Ovary (tissue), 7 donors: ENCODE measurements at regions not wholly inside any gene's neighbourhood (a gene's known extent, or its start where the extent isn't known, plus 50 kb on each side); places are given as distances from the start of the nearest gene placed in this dataset.

Source experiments
- DNase-seq, 5 donors: peaks; one replicate each; pipeline ENCODE4 v3.0.0-alpha.2; 2019 to 2020
- H3K27ac ChIP-seq, 2 donors: fragments of 200-600 bp; one replicate each; pipeline versions ENCODE4 v1.5.1 to v1.8.0; 2019 to 2022
- H3K27me3 ChIP-seq: fragments of 200-600 bp; one replicate; pipeline ENCODE4 v1.8.0; 2022
- H3K36me3 ChIP-seq: fragments of 200-600 bp; sonication (generic); one replicate; pipeline ENCODE4 v1.5.1; 2019
- H3K4me1 ChIP-seq: one replicate; pipeline ENCODE4 v1.8.1; 2013; ENCODE audit warnings: mild to moderate bottlenecking, moderate library complexity; ENCODE audit not compliant: insufficient read depth
- H3K4me3 ChIP-seq: fragments of 200-600 bp; sonication (generic); one replicate; pipeline ENCODE4 v1.5.1; 2017
- H3K9me3 ChIP-seq, 2 donors: fragments of 200-600 bp in 1 of 2; sonication (generic) in 1 of 2; one replicate each; pipeline versions ENCODE4 v1.5.1 to v1.8.1; 2013 to 2019; ENCODE audit warnings: mild to moderate bottlenecking in 1 of 2, moderate library complexity in 1 of 2
- EP300 ChIP-seq: sonication (generic); formaldehyde crosslinking; IDR thresholded peaks from one replicate; pipeline ENCODE4 v1.6.1; 2017; ENCODE audit warnings: antibody characterized with exemption
- POLR2A ChIP-seq: fragments of 450-650 bp; IDR thresholded peaks from one replicate; pipeline ENCODE4 v1.6.1; 2017; ENCODE audit warnings: antibody characterized with exemption, mild to moderate bottlenecking, moderate library complexity
- WGBS, 3 donors: extraction: QIAGEN DNeasy Blood & Tissue Kit in 1 of 3; methylation state at CpG; one replicate each; pipeline versions ENCODE4 v1.1.5 to v1.1.7; 2013 to 2017; 5-methylcytosine and 5-hydroxymethylcytosine counted together
- intact Hi-C, 4 donors: fragments of 100-400 bp; cut with DNase I; formaldehyde crosslinking; loops; one replicate each; pipeline versions ENCODE4 v1.11.0 to v1.15.1; 2022 to 2023
- TF ChIP-seq, protein P1 (sequence below), 3 donors: fragments of 450-650 bp in 2 of 3; fragments of 200-600 bp in 1 of 3; IDR thresholded peaks; one replicate each; pipeline versions ENCODE4 v1.5.1 to v1.8.0; 2016 to 2022; ENCODE audit warnings: antibody characterized with exemption in 3 of 3, mild to moderate bottlenecking in 1 of 3
- donor health status: DM: no; HTN: no; CAD: no; lungs with moderate emphysema.
- donor health status: DM: no; HTN: no; CAD: no.
- donor health status: Bipolar disorder and iron deficiency.
- donor health status: DM: no; HTN: no; CAD: no.
- donor health status: DM: yes; HTN: yes; CAD: no.

DNA sequence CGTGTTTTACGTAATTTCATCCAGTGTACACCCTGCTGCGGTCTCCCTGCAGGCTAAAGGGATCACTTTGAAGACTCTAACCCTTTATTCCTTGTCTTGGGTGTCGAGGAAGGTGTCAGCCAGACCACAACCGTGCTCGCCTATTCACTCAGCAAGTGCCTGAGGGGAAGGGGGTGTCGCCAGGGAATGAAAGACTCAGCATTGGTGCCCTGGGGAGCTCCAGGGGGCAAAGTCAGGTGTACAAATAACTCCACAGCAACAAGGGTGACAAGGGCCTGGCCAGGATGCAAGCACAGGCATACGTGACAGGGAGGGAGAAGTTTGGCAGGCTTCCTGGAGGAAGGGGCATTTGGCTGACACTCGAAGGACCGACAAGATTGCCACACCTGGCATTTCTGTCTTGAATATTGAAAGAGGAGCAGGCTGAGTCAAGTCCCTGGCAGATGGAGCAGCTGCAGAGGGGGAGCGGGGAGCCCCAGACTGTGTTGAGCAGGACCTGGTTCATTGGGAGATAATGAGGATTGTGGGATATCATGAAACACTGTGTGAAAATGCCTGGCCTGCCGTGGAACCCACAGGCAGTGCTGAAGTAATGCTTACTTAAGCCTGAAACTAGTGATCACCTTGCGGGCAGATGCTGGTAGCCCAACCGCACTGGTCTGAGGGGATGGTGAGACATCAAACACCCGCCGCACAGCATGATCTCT, 93.9 kb downstream of the RHOB start:
- DNase-seq, result no peak
- Histone ChIP-seq H3K36me3 (no peaks in the 10 kb centered on the region), H3K4me3 (no peak overlapping the region), H3K9me3 (no peaks in the 10 kb centered on the region), H3K27ac (no peak overlapping the region), H3K4me1 (no peaks in the 10 kb centered on the region), H3K27me3 (no peaks in the 10 kb centered on the region)
- 91 to 95% (median 94%) methylated on average over 16 of the region's 16 CpGs for WGBS, 3 donors
- intact Hi-C loops, result no loop called here
- TF ChIP-seq EP300 (no peak), POLR2A (no peak)
- TF ChIP-seq, protein P1, sequence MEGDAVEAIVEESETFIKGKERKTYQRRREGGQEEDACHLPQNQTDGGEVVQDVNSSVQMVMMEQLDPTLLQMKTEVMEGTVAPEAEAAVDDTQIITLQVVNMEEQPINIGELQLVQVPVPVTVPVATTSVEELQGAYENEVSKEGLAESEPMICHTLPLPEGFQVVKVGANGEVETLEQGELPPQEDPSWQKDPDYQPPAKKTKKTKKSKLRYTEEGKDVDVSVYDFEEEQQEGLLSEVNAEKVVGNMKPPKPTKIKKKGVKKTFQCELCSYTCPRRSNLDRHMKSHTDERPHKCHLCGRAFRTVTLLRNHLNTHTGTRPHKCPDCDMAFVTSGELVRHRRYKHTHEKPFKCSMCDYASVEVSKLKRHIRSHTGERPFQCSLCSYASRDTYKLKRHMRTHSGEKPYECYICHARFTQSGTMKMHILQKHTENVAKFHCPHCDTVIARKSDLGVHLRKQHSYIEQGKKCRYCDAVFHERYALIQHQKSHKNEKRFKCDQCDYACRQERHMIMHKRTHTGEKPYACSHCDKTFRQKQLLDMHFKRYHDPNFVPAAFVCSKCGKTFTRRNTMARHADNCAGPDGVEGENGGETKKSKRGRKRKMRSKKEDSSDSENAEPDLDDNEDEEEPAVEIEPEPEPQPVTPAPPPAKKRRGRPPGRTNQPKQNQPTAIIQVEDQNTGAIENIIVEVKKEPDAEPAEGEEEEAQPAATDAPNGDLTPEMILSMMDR (IDR thresholded peaks at IDR 0.05), result no peak

DNA sequence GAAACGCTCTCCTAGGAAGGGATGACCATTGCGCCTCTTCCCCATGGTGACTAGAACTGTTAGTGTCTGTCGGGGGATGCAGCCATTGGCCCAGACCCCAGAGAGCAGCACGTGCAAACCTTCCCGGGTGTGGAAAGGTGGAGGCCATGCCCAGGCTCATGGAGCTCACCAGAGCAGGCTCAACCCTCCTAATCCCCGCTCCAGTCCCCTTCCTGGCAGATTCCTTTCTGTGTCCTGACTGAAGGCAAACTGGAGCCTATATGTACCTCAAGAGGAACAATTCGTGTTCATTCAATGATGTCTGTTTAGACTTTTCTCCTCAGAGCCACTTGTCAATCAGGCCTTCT, 94.4 kb downstream of the RHOB start:
- TF ChIP-seq EP300 (no peak), POLR2A (no peak)
- TF ChIP-seq, protein P1 (IDR thresholded peaks at IDR 0.05), result no peak
- intact Hi-C loops, result no loop called here
- DNase-seq, result no peak
- no peaks in the 10 kb centered on the region for H3K9me3 ChIP-seq
- H3K4me1 ChIP-seq, result no peaks in the 10 kb centered on the region
- H3K36me3 ChIP-seq, result no peaks in the 10 kb centered on the region
- WGBS, 3 donors, result 90 to 92% (median 92%) methylated on average over 7 of the region's 7 CpGs
- no peak overlapping the region for H3K4me3 ChIP-seq
- H3K27me3 ChIP-seq, result no peaks in the 10 kb centered on the region
- H3K27ac ChIP-seq, result no peak overlapping the region

DNA sequence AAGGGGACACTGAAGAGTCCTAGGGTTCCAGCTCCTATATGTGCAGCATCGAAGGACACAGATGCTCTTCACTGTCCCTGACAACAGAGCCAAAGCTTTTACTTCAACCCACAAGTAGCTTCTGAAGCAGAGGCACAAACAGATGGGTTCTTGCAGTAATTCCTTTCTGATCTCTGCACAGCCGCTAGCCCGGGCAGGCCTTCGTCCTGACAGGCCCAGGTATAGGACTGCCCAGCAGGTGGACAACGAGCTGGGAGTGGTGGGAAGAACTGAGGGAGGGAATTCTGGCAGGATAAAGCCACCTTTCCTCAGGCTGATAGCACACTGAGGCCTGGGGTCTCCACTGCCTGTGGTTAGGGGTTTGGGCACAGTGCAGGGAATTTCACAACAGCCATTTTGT, 94.8 kb downstream of the RHOB start:
- no peak for DNase-seq
- intact Hi-C loops, result no loop called here
- no peaks in the 10 kb centered on the region for H3K4me1 ChIP-seq
- H3K9me3 ChIP-seq, result no peaks in the 10 kb centered on the region
- no peak overlapping the region for H3K27ac ChIP-seq
- no peaks in the 10 kb centered on the region for H3K36me3 ChIP-seq
- H3K27me3 ChIP-seq, result no peaks in the 10 kb centered on the region
- 93 to 99% (median 95%) methylated on average over 5 of the region's 5 CpGs for WGBS, 3 donors
- TF ChIP-seq EP300 (no peak), POLR2A (no peak)
- TF ChIP-seq, protein P1 (IDR thresholded peaks at IDR 0.05), result no peak
- no peak overlapping the region for H3K4me3 ChIP-seq

DNA sequence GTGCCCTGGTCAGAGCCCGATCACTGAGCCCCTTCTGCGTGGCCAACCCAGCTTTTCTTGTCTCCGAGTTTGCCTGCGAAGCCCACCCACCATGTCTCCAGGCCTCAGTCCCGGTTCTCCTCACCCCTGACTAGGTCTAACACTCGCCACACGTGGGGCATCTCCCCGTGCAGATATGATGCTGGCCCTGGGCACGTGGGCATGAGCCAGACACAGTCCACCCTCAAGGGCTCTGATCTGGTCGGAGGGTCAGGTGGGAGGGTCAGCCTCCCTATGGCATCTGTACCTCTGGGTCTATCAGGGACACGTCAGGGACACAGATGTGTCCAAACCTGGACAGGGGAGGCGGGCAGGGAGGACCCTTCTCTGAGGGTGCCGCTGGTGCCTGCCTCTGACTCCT, 95.4 kb downstream of the RHOB start:
- Histone ChIP-seq H3K27ac (no peak overlapping the region), H3K36me3 (no peaks in the 10 kb centered on the region), H3K4me3 (no peak overlapping the region), H3K4me1 (no peaks in the 10 kb centered on the region), H3K9me3 (no peaks in the 10 kb centered on the region), H3K27me3 (no peaks in the 10 kb centered on the region)
- intact Hi-C loops, result no loop called here
- 92 to 94% (median 93%) methylated on average over 13 of the region's 13 CpGs for WGBS, 3 donors
- DNase-seq, result no peak
- TF ChIP-seq, protein P1 (IDR thresholded peaks at IDR 0.05), result no peak
- TF ChIP-seq POLR2A (no peak), EP300 (no peak)
